HepG2 (cell line): ENCODE measurements at regions not wholly inside any gene's neighbourhood (a gene's known extent, or its start where the extent isn't known, plus 50 kb on each side); places are given as distances from the start of the nearest gene placed in this dataset.

Experiments used
- ATAC-seq: fragments of 200-7000 bp; cut with Tn5 transposase; 3 replicates; pipeline ENCODE4 v1.9.1; 2020; ENCODE audit warnings: mild to moderate bottlenecking, moderate library complexity
- BruUV-seq: library from RNA; stranded (reverse); fragments of 400-500 nt; replicated peaks from 2 replicates; lab custom pipeline; 2021; lab: Mats Ljungman, UMichigan
- CTCF ChIA-PET: fragments of 300-600 bp; formaldehyde crosslinking; extraction: SDS; loops from one replicate; lab custom pipeline; 2021; ENCODE audit warnings: low total read pairs, inconsistent platforms, low intra/inter-chr PET ratio; lab: Yijun Ruan, JAX
- POLR2A ChIA-PET: fragments of 350-600 bp; sonication (Branson Sonifier 250); formaldehyde crosslinking; loops from one replicate; lab custom pipeline; 2020; ENCODE audit warnings: antibody characterized with exemption, inconsistent platforms; lab: Yijun Ruan, JAX
- DNase-seq: peaks from one replicate; pipeline ENCODE4 v3.0.0-alpha.2; 2015; ENCODE audit warnings: low spot score
- FAIRE-seq: peaks from 3 replicates; lab custom pipeline; 2011; peaks lifted over from hg19 to GRCh38; lab: Jason Lieb, UNC
- H2AFZ ChIP-seq: one replicate; pipeline ENCODE4 v1.6.1; 2011; ENCODE audit warnings: low read length, inconsistent platforms
- H3K27ac ChIP-seq: fragments of 300-600 bp; 3 replicates; pipeline ENCODE4 v1.8.0; 2011; ENCODE audit warnings: mixed run types, mild to moderate bottlenecking, mixed read lengths, low read length, inconsistent platforms; ENCODE audit not compliant: insufficient read depth; ENCODE audit errors: extremely low read length
- H3K27me3 ChIP-seq, 2 experiments: fragments of 200-600 bp in 1 of 2; 2 replicates in 1 of 2; 3 replicates in 1 of 2; pipeline versions ENCODE4 v1.6.0 to v1.8.0; 2011; ENCODE audit warnings: low read length in 2 of 2, mild to moderate bottlenecking in 2 of 2, moderate library complexity in 2 of 2, inconsistent platforms in 1 of 2; ENCODE audit not compliant: insufficient read depth in 2 of 2, control insufficient read depth in 1 of 2
- H3K36me3 ChIP-seq, 2 experiments: fragments of 200-600 bp in 1 of 2; replicated peaks in 1 of 2; 2 replicates in 1 of 2; 3 replicates in 1 of 2; pipeline versions ENCODE4 v1.5.1 to v1.8.0; 2011; ENCODE audit warnings: low read length in 2 of 2, inconsistent platforms in 1 of 2; ENCODE audit not compliant: insufficient read depth in 2 of 2, control insufficient read depth in 1 of 2
- H3K4me1 ChIP-seq: 2 replicates; pipeline ENCODE4 v1.5.1; 2012; ENCODE audit warnings: low read length, inconsistent platforms; ENCODE audit not compliant: insufficient read depth
- H3K4me2 ChIP-seq: 2 replicates; pipeline ENCODE4 v1.6.0; 2011; ENCODE audit warnings: low read depth, low read length, inconsistent platforms
- H3K4me3 ChIP-seq, 3 experiments: fragments of 200-600 bp in 1 of 3; sonication (generic), shearing (Covaris generic) in 1 of 3; replicated peaks in 1 of 3; 2 replicates each; pipeline ENCODE4 v1.5.1; 2011 to 2016; ENCODE audit warnings: low read length in 3 of 3, inconsistent platforms in 2 of 3, low read depth in 2 of 3, mild to moderate bottlenecking in 2 of 3, control low read depth in 1 of 3, mixed read lengths in 1 of 3; ENCODE audit not compliant: insufficient read depth in 1 of 3
- H3K79me2 ChIP-seq: one replicate; pipeline ENCODE4 v1.6.1; 2011; ENCODE audit warnings: low read length, inconsistent platforms; ENCODE audit not compliant: insufficient read depth
- H3K9ac ChIP-seq: 2 replicates; pipeline ENCODE4 v1.6.0; 2011; ENCODE audit warnings: mild to moderate bottlenecking, low read depth, low read length, inconsistent platforms; ENCODE audit not compliant: insufficient read depth
- H3K9me3 ChIP-seq: 2 replicates; pipeline ENCODE4 v1.5.1; 2012; ENCODE audit warnings: mild to moderate bottlenecking, low read length
- H4K20me1 ChIP-seq: 2 replicates; pipeline ENCODE4 v1.6.0; 2011; ENCODE audit warnings: inconsistent platforms, mild to moderate bottlenecking, low read length, moderate library complexity; ENCODE audit not compliant: insufficient read depth
- ADNP ChIP-seq: sonication (generic); formaldehyde crosslinking; IDR thresholded peaks from 2 replicates; pipeline ENCODE4 v1.4.0; 2020; ENCODE audit warnings: missing genetic modification reagents
- GATAD1 ChIP-seq: IDR thresholded peaks from 2 replicates; pipeline ENCODE4 v1.6.1; 2016; ENCODE audit warnings: missing genetic modification reagents, missing compliant biosample characterization
- GTF3A ChIP-seq: sonication (generic); formaldehyde crosslinking; conservative IDR thresholded peaks from 2 replicates; pipeline ENCODE4 v1.4.0; 2020; ENCODE audit warnings: mild to moderate bottlenecking, missing genetic modification reagents
- KDM2A ChIP-seq: sonication (generic); formaldehyde crosslinking; IDR thresholded peaks from 2 replicates; pipeline ENCODE4 v1.4.0; 2020; ENCODE audit warnings: low read depth, missing genetic modification reagents, borderline replicate concordance
- MIXL1 ChIP-seq: IDR thresholded peaks from 2 replicates; pipeline ENCODE4 v1.6.1; 2016
- RBAK ChIP-seq: sonication (generic); formaldehyde crosslinking; IDR thresholded peaks from 2 replicates; pipeline ENCODE4 v1.5.1; 2020; ENCODE audit warnings: mild to moderate bottlenecking, missing genetic modification reagents
- TEAD2 ChIP-seq: sonication (generic); formaldehyde crosslinking; IDR thresholded peaks from 2 replicates; pipeline ENCODE4 v1.9.0; 2021; ENCODE audit warnings: missing genetic modification reagents
- ZNF160 ChIP-seq: sonication (generic); formaldehyde crosslinking; IDR thresholded peaks from 2 replicates; pipeline ENCODE4 v1.8.0; 2022; ENCODE audit warnings: mild to moderate bottlenecking, inconsistent platforms, missing genetic modification reagents
- ZNF547 ChIP-seq: sonication (generic); formaldehyde crosslinking; IDR thresholded peaks from 2 replicates; pipeline ENCODE4 v1.5.1; 2020; ENCODE audit warnings: mild to moderate bottlenecking, missing genetic modification reagents
- ZNF550 ChIP-seq: sonication (generic); formaldehyde crosslinking; IDR thresholded peaks from 2 replicates; pipeline ENCODE4 v1.4.0; 2020; ENCODE audit warnings: mild to moderate bottlenecking, missing genetic modification reagents, borderline replicate concordance
- ZNF777 ChIP-seq: sonication (generic); formaldehyde crosslinking; IDR thresholded peaks from 2 replicates; pipeline ENCODE4 v1.4.0; 2020; ENCODE audit warnings: missing genetic modification reagents
- ZSCAN30 ChIP-seq: sonication (generic); formaldehyde crosslinking; IDR thresholded peaks from 2 replicates; pipeline ENCODE4 v1.5.0; 2020; ENCODE audit warnings: mild to moderate bottlenecking, missing genetic modification reagents
- WGBS: methylation state at CpG from one replicate; pipeline ENCODE4 v1.1.6; 2017; ENCODE audit warnings: low lambda C conversion rate; 5-methylcytosine and 5-hydroxymethylcytosine counted together
- in situ Hi-C: cut with HindIII; loops from 2 replicates; pipeline ENCODE4 v1.10.0; 2017; ENCODE audit warnings: low pct_unique_long_range_greater_than_20kb; ENCODE audit not compliant: extremely low pct_ligation_motif_present
- intact Hi-C: fragments of 100-400 bp; cut with micrococcal nuclease; formaldehyde crosslinking; loops from one replicate; pipeline ENCODE4 v1.10.0; 2022; ENCODE audit not compliant: unreplicated experiment
- TF ChIP-seq, protein P1 (sequence below): sonication (generic); formaldehyde crosslinking; IDR thresholded peaks from 2 replicates; pipeline ENCODE4 v1.5.1; 2020; ENCODE audit warnings: missing genetic modification reagents, mild to moderate bottlenecking, borderline replicate concordance
- TF ChIP-seq, protein P2 (sequence below): sonication (generic); formaldehyde crosslinking; IDR thresholded peaks from 2 replicates; pipeline ENCODE4 v1.8.1; 2023; ENCODE audit warnings: mild to moderate bottlenecking, missing genetic modification reagents
- TF ChIP-seq, protein P3 (sequence below): IDR thresholded peaks from 2 replicates; pipeline ENCODE4 v1.6.1; 2016; ENCODE audit warnings: missing compliant biosample characterization, missing genetic modification reagents, borderline replicate concordance
- TF ChIP-seq, protein P4 (sequence below), 2 experiments: sonication (generic) in 1 of 2; formaldehyde crosslinking in 1 of 2; IDR thresholded peaks; 2 replicates each; pipeline versions ENCODE4 v1.6.1 to v1.9.0; 2014 to 2022; ENCODE audit warnings: antibody characterized with exemption in 1 of 2, borderline replicate concordance in 1 of 2, inconsistent platforms in 1 of 2, low read depth in 1 of 2, missing genetic modification reagents in 1 of 2

DNA sequence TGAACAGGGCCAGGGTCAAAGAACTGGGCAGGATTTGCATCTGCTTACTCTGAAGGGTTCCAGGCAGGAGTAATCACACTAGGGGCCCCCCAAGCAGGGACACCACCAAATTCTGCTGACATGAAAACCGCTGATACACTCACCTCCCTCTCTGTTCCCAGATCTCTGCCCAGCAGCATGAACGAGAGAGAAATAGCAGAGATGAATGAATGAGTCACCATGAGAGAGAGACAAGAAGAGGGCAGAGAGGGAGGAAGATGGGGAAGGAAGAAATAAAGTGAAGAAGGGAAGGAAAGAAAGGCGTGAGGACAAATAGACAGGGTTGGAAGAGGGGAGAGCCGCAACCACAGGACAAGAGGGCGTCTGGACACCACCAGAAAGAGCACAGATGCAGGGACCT lies 285.9 kb upstream of the NEBL start (continued):
- TF ChIP-seq TEAD2 (CRISPR knock-in tag) (no peak), ZNF547 (no peak), KDM2A (no peak), GATAD1 (CRISPR knock-in tag) (no peak), ZNF550 (no peak), ADNP (CRISPR knock-in tag) (no peak)
- TF ChIP-seq, protein P1, sequence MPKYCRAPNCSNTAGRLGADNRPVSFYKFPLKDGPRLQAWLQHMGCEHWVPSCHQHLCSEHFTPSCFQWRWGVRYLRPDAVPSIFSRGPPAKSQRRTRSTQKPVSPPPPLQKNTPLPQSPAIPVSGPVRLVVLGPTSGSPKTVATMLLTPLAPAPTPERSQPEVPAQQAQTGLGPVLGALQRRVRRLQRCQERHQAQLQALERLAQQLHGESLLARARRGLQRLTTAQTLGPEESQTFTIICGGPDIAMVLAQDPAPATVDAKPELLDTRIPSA (CRISPR knock-in tag), result no peak
- TF ChIP-seq, all 625 proteins: peak for 0

DNA sequence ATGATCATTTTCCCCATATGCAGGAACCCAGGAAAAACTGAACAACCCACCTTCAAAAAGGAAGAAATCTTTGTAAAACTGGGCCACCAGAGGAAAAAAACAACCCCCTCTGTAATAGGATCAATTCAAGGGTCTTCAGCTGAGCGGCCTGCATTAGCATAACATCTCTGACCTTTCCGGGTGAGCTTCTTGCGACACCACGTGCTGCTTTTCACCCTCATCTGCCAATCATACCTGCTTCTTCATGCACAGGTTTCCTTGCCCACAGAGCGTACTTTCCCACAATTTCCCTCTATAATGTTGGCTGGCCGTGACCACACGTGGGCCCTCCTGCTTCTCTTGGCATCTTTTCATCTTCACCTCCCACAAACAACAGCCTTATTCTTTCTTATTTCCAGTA lies 284.3 kb upstream of the NEBL start:
- Histone ChIP-seq H3K4me3 (no peak overlapping the region), H3K79me2 (no peaks in the 10 kb centered on the region), H3K4me1 (no peaks in the 10 kb centered on the region), H3K36me3 (no peaks in the 10 kb centered on the region), H3K4me2 (no peak overlapping the region), H3K9ac (no peak overlapping the region), H3K9me3 (peaks cover 11% of the 10 kb centered on the region; the same call in 1 of the 2 replicates), H3K27ac (no peak overlapping the region), H2AFZ (no peak overlapping the region), H4K20me1 (no peaks in the 10 kb centered on the region), H3K27me3 (peaks cover 0 to 16% of the 10 kb centered on the region in 2 experiments; a peak in 3 of 5 replicates)
- in situ Hi-C loops, result no loop called here
- CTCF ChIA-PET, result no interaction called here
- intact Hi-C loops, result no loop called here
- FAIRE-seq (no peak), DNase-seq (no peak), ATAC-seq (no peak)
- POLR2A ChIA-PET, result no interaction called here
- no TSS peak for BruUV-seq
- 8% methylated on average over 7 of the region's 7 CpGs for WGBS
- TF ChIP-seq ZNF160 (CRISPR knock-in tag) (no peak), MIXL1 (no peak), RBAK (CRISPR knock-in tag) (no peak), ZNF777 (CRISPR knock-in tag) (no peak), GTF3A (CRISPR knock-in tag) (no peak), ZSCAN30 (CRISPR knock-in tag) (no peak)
- TF ChIP-seq, protein P2, sequence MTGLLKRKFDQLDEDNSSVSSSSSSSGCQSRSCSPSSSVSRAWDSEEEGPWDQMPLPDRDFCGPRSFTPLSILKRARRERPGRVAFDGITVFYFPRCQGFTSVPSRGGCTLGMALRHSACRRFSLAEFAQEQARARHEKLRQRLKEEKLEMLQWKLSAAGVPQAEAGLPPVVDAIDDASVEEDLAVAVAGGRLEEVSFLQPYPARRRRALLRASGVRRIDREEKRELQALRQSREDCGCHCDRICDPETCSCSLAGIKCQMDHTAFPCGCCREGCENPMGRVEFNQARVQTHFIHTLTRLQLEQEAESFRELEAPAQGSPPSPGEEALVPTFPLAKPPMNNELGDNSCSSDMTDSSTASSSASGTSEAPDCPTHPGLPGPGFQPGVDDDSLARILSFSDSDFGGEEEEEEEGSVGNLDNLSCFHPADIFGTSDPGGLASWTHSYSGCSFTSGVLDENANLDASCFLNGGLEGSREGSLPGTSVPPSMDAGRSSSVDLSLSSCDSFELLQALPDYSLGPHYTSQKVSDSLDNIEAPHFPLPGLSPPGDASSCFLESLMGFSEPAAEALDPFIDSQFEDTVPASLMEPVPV (CRISPR knock-in tag), result no peak
- TF ChIP-seq, protein P3, sequence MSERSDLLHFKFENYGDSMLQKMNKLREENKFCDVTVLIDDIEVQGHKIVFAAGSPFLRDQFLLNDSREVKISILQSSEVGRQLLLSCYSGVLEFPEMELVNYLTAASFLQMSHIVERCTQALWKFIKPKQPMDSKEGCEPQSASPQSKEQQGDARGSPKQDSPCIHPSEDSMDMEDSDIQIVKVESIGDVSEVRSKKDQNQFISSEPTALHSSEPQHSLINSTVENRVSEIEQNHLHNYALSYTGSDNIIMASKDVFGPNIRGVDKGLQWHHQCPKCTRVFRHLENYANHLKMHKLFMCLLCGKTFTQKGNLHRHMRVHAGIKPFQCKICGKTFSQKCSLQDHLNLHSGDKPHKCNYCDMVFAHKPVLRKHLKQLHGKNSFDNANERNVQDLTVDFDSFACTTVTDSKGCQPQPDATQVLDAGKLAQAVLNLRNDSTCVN (CRISPR knock-in tag), result no peak
- TF ChIP-seq, protein P4, sequence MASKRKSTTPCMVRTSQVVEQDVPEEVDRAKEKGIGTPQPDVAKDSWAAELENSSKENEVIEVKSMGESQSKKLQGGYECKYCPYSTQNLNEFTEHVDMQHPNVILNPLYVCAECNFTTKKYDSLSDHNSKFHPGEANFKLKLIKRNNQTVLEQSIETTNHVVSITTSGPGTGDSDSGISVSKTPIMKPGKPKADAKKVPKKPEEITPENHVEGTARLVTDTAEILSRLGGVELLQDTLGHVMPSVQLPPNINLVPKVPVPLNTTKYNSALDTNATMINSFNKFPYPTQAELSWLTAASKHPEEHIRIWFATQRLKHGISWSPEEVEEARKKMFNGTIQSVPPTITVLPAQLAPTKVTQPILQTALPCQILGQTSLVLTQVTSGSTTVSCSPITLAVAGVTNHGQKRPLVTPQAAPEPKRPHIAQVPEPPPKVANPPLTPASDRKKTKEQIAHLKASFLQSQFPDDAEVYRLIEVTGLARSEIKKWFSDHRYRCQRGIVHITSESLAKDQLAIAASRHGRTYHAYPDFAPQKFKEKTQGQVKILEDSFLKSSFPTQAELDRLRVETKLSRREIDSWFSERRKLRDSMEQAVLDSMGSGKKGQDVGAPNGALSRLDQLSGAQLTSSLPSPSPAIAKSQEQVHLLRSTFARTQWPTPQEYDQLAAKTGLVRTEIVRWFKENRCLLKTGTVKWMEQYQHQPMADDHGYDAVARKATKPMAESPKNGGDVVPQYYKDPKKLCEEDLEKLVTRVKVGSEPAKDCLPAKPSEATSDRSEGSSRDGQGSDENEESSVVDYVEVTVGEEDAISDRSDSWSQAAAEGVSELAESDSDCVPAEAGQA (IDR thresholded peaks at IDR 0.05; ENCODE audit: low read depth), result no peak
- TF ChIP-seq, protein P4 (CRISPR knock-in tag; IDR thresholded peaks at IDR 0.05; ENCODE audit: borderline replicate concordance), result no peak
